ENCODE measurements at regions not wholly inside any gene's neighbourhood (a gene's known extent, or its start where the extent isn't known, plus 50 kb on each side); places are given as distances from the start of the nearest gene placed in this dataset.

DNA sequence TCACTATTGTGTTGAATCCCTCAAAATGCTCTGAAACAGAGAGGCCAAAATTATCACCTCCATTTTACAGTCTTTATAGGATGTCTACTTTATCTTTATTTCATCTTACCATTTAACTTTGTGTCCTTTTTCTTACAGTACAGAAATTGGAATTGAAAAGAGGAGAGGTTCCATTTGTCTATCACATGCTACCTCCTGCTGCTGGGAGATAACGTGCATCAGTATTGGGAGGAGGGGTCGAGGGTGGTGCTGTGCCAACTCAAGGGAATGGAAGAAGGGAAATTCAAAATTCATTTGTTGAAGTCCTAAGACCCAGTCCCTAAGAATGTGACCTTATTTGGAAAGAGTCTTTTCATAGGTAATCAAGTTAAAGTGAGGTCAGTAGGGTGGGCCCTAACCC, 85.3 kb downstream of the HHIPL2 start:
- Histone ChIP-seq H3K9me3 (no peaks in the 10 kb centered on the region), H3K27ac (no peak overlapping the region), H3K36me3 (no peaks in the 10 kb centered on the region), H3K4me1 (no peaks in the 10 kb centered on the region), H3K9ac (ENCODE audit: low read depth in 2 of 2, low read length in 2 of 2) (no peak overlapping the region), H3K27me3 (no peaks in the 10 kb centered on the region), H3K4me3 (no peak overlapping the region)
- TF ChIP-seq, protein P1, sequence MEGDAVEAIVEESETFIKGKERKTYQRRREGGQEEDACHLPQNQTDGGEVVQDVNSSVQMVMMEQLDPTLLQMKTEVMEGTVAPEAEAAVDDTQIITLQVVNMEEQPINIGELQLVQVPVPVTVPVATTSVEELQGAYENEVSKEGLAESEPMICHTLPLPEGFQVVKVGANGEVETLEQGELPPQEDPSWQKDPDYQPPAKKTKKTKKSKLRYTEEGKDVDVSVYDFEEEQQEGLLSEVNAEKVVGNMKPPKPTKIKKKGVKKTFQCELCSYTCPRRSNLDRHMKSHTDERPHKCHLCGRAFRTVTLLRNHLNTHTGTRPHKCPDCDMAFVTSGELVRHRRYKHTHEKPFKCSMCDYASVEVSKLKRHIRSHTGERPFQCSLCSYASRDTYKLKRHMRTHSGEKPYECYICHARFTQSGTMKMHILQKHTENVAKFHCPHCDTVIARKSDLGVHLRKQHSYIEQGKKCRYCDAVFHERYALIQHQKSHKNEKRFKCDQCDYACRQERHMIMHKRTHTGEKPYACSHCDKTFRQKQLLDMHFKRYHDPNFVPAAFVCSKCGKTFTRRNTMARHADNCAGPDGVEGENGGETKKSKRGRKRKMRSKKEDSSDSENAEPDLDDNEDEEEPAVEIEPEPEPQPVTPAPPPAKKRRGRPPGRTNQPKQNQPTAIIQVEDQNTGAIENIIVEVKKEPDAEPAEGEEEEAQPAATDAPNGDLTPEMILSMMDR (IDR thresholded peaks at IDR 0.05), result no peak
- no peak for DNase-seq
- intact Hi-C loops (cut with DNase I), result loop anchor here (10.0 kb wide), 1 partner anchor 242 kb away; no protein-coding TSS in a partner anchor

DNA sequence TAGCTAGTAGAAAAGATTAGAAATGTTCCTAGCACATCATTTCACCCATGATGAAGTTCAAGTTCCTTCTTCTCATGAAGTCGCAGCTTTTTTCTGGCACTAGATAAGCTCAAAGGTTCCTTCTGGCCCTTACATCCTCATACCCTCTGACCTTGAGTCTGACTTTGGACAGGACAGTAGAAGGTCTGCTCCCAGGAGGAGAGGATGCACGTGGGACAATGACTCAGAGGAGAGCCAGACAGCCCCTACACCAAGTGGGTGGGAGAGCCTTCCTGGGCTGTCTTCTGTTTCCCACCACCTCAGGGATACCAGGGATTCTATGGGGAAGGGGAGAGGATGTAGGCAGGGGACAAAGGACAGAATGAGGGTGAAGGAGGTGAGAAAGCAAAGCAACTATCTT, 86.0 kb downstream of the HHIPL2 start:
- intact Hi-C loops (cut with DNase I), result loop anchor here (10.0 kb wide), 1 partner anchor 243 kb away; no protein-coding TSS in a partner anchor

DNA sequence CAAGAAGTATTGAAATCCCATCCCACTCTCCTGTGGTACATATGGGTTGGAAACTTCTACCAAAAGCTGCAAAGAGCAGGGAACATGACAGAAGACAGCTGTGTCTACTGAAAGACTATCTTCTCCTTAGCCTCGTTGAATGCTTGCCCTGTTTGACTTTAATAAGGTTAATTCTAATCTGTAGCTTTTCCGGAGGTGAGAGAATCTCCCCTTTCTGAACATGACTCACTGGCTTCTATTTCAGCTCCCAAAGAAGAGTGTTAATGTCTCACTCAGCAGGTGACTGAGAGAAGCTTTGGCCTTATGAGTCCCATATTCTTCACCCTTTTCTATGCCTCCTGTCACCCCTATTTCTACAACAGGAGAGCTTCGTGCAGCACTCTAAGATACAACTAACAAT, 88.3 kb downstream of the HHIPL2 start:
- H3K9me3 ChIP-seq, result no peaks in the 10 kb centered on the region
- TF ChIP-seq, protein P1 (IDR thresholded peaks at IDR 0.05), result no peak
- no peak overlapping the region for H3K4me3 ChIP-seq
- no peaks in the 10 kb centered on the region for H3K4me1 ChIP-seq
- intact Hi-C loops (cut with DNase I), result loop anchor here (10.0 kb wide), 3 partner anchors 245 to 1195 kb away; no protein-coding TSS in a partner anchor
- no peak overlapping the region for H3K9ac ChIP-seq (ENCODE audit: low read depth in 2 of 2, low read length in 2 of 2)
- no peaks in the 10 kb centered on the region for H3K36me3 ChIP-seq
- no peak overlapping the region for H3K27ac ChIP-seq
- no peaks in the 10 kb centered on the region for H3K27me3 ChIP-seq
- DNase-seq, result no peak

More for the DNA sequence above, 86.0 kb downstream of the HHIPL2 start:
- no peaks in the 10 kb centered on the region for H3K4me1 ChIP-seq
- no peak for DNase-seq
- H3K9me3 ChIP-seq, result no peaks in the 10 kb centered on the region
- TF ChIP-seq, protein P1 (IDR thresholded peaks at IDR 0.05), result no peak
- no peak overlapping the region for H3K27ac ChIP-seq
- no peak overlapping the region for H3K9ac ChIP-seq (ENCODE audit: low read depth in 2 of 2, low read length in 2 of 2)
- no peaks in the 10 kb centered on the region for H3K27me3 ChIP-seq
- no peak overlapping the region for H3K4me3 ChIP-seq
- no peaks in the 10 kb centered on the region for H3K36me3 ChIP-seq

DNA sequence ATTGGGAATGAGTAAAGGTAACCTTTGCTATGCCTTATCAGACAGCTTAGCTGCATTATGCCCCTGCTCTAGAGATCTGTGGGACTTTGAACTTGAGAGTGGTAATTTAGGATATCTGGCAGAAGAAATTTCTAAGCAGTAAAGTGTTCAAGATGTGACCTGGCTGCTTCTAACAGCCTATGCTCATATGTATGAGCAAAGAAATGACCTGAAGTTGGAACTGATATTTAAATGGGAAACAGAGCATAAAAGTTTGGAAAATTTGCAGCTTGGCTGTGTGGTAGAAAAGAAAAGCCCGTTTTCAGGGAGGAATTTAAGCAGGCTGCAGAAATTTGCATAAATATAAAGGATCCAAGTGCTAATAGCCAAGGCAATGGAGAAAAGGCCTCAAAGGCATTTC, 90.4 kb downstream of the HHIPL2 start:
- TF ChIP-seq, protein P1 (IDR thresholded peaks at IDR 0.05), result no peak
- H3K9ac ChIP-seq (ENCODE audit: low read depth in 2 of 2, low read length in 2 of 2), result no peak overlapping the region
- no peak for DNase-seq
- no peaks in the 10 kb centered on the region for H3K27me3 ChIP-seq
- no peaks in the 10 kb centered on the region for H3K9me3 ChIP-seq
- intact Hi-C loops (cut with DNase I), result loop anchor here (10.0 kb wide), 2 partner anchors 333 to 1193 kb away; no protein-coding TSS in a partner anchor
- H3K4me1 ChIP-seq, result no peaks in the 10 kb centered on the region
- H3K27ac ChIP-seq, result no peak overlapping the region
- H3K36me3 ChIP-seq, result no peaks in the 10 kb centered on the region
- H3K4me3 ChIP-seq, result no peak overlapping the region

- no peak for DNase-seq
- Histone ChIP-seq H3K27me3 (no peaks in the 10 kb centered on the region), H3K9me3 (no peaks in the 10 kb centered on the region), H3K27ac (no peak overlapping the region), H3K36me3 (no peaks in the 10 kb centered on the region), H3K4me3 (no peak overlapping the region), H3K4me1 (no peaks in the 10 kb centered on the region), H3K9ac (ENCODE audit: low read depth in 2 of 2, low read length in 2 of 2) (no peak overlapping the region)
- intact Hi-C loops (cut with DNase I), result loop anchor here (10.0 kb wide), 2 partner anchors 332 to 1192 kb away; no protein-coding TSS in a partner anchor
- TF ChIP-seq, protein P1 (IDR thresholded peaks at IDR 0.05), result no peak
Observed at GRCh38 chr1:222457084-222457483, 90.8 kb downstream of the HHIPL2 start.
